K562 (cell line): ENCODE measurements at regions not wholly inside any gene's neighbourhood (a gene's known extent, or its start where the extent isn't known, plus 50 kb on each side); places are given as distances from the start of the nearest gene placed in this dataset.

ENCODE experiments used
- ATAC-seq: fragments of 200-7000 bp; cut with Tn5 transposase; 3 replicates; pipeline ENCODE4 v1.9.1; 2020; ENCODE audit warnings: moderate library complexity
- BruUV-seq: library from RNA; stranded (reverse); fragments of 400-500 nt; replicated peaks from 2 replicates; lab custom pipeline; 2021; lab: Mats Ljungman, UMichigan
- CTCF ChIA-PET: fragments of 300-600 bp; formaldehyde crosslinking; extraction: SDS; loops from one replicate; lab custom pipeline; 2021; ENCODE audit warnings: low intra/inter-chr PET ratio; lab: Yijun Ruan, JAX
- POLR2A ChIA-PET: fragments of 300-600, 350-650 bp; sonication (Branson Sonifier 250); formaldehyde crosslinking; extraction: SDS; loops from one replicate; lab custom pipeline; 2021; ENCODE audit warnings: antibody characterized with exemption, inconsistent platforms; lab: Yijun Ruan, JAX
- DNase-seq, 4 experiments: peaks; one replicate each; pipeline versions ENCODE4 v3.0.0 to v3.0.0-alpha.2; 2011 to 2018; ENCODE audit warnings: low spot score in 3 of 4, mixed read lengths in 3 of 4; ENCODE audit errors: extremely low read depth in 1 of 4
- FAIRE-seq: peaks from 2 replicates; lab custom pipeline; 2011; peaks lifted over from hg19 to GRCh38; lab: Jason Lieb, UNC
- H2AFZ ChIP-seq: 2 replicates; pipeline ENCODE4 v1.6.0; 2011; ENCODE audit warnings: low read depth, low read length, control low read depth, inconsistent platforms
- H3K27ac ChIP-seq: fragments of 200-600 bp; 3 replicates; pipeline ENCODE4 v1.8.0; 2011; ENCODE audit warnings: low read depth, mild to moderate bottlenecking, control low read depth, inconsistent platforms, low read length, moderate library complexity, mixed read lengths; ENCODE audit errors: extremely low read depth
- H3K27me3 ChIP-seq, 2 experiments: fragments of 300-600 bp in 1 of 2; 2 replicates in 1 of 2; 3 replicates in 1 of 2; pipeline versions ENCODE4 v1.6.0 to v1.8.0; 2011; ENCODE audit warnings: inconsistent platforms in 2 of 2, low read length in 2 of 2, mild to moderate bottlenecking in 1 of 2, mixed read lengths in 1 of 2, moderate library complexity in 1 of 2; ENCODE audit not compliant: control insufficient read depth in 2 of 2, insufficient read depth in 2 of 2
- H3K36me3 ChIP-seq: fragments of 300-600 bp; 3 replicates; pipeline ENCODE4 v1.8.0; 2011; ENCODE audit warnings: mild to moderate bottlenecking, low read length, inconsistent platforms; ENCODE audit not compliant: control insufficient read depth, insufficient read depth
- H3K4me1 ChIP-seq, 2 experiments: fragments of 200-600 bp in 1 of 2; replicated peaks in 1 of 2; 2 replicates in 1 of 2; 3 replicates in 1 of 2; pipeline versions ENCODE4 v1.5.1 to v1.8.0; 2011; ENCODE audit warnings: inconsistent platforms in 2 of 2, low read length in 2 of 2, mild to moderate bottlenecking in 1 of 2, mixed read lengths in 1 of 2, moderate library complexity in 1 of 2; ENCODE audit not compliant: control insufficient read depth in 2 of 2, insufficient read depth in 2 of 2
- H3K4me2 ChIP-seq: 2 replicates; pipeline ENCODE4 v1.6.1; 2011; ENCODE audit warnings: low read length, control low read depth, inconsistent platforms, mixed read lengths; ENCODE audit not compliant: insufficient read depth
- H3K4me3 ChIP-seq: fragments of 200-600 bp; sonication (generic), shearing (Covaris generic); 2 replicates; pipeline ENCODE4 v1.5.1; 2016; ENCODE audit warnings: control low read depth, inconsistent platforms
- H3K79me2 ChIP-seq: fragments of 200-600 bp; 3 replicates; pipeline ENCODE4 v1.8.0; 2011; ENCODE audit warnings: low read length, inconsistent platforms; ENCODE audit not compliant: control insufficient read depth, insufficient read depth
- H3K9ac ChIP-seq, 2 experiments: 2 replicates each; pipeline versions ENCODE4 v1.6.0 to v1.6.1; 2011; ENCODE audit warnings: low read depth in 2 of 2, low read length in 2 of 2, control low read depth in 1 of 2, inconsistent platforms in 1 of 2, mild to moderate bottlenecking in 1 of 2, mixed read lengths in 1 of 2; ENCODE audit not compliant: insufficient read depth in 1 of 2
- H3K9me1 ChIP-seq: one replicate; pipeline ENCODE4 v1.6.0; 2011; ENCODE audit warnings: inconsistent platforms, mild to moderate bottlenecking, low read length, moderate library complexity; ENCODE audit not compliant: control insufficient read depth, insufficient read depth
- H3K9me3 ChIP-seq: replicated peaks from 2 replicates; pipeline ENCODE4 v1.5.1; 2011; ENCODE audit warnings: low read depth, low read length, inconsistent platforms; ENCODE audit not compliant: control insufficient read depth, insufficient read depth
- H4K20me1 ChIP-seq: replicated peaks from 2 replicates; pipeline ENCODE4 v1.6.1; 2011; ENCODE audit warnings: low read length, inconsistent platforms, mixed read lengths; ENCODE audit not compliant: control insufficient read depth, insufficient read depth
- HLTF ChIP-seq: fragments of 450-650 bp; IDR thresholded peaks from 2 replicates; pipeline ENCODE4 v1.6.1; 2016
- JUND ChIP-seq, 2 experiments: IDR thresholded peaks; 2 replicates in 1 of 2; 3 replicates in 1 of 2; pipeline ENCODE4 v1.6.1; 2011; ENCODE audit warnings: borderline replicate concordance in 2 of 2, low read depth in 2 of 2, low read length in 2 of 2, improper control_type of control experiment in 1 of 2, missing biosample characterization in 1 of 2, missing genetic modification characterization in 1 of 2, missing genetic modification reagents in 1 of 2
- KDM1A ChIP-seq, 2 experiments: fragments of 450-650 bp; IDR thresholded peaks; 2 replicates each; pipeline ENCODE4 v1.6.1; 2016; ENCODE audit warnings: mild to moderate bottlenecking in 2 of 2
- MYNN ChIP-seq, 2 experiments: sonication (generic); formaldehyde crosslinking in 1 of 2; IDR thresholded peaks; 2 replicates each; pipeline versions ENCODE4 v1.5.0 to v1.6.1; 2016 to 2020; ENCODE audit warnings: antibody characterized with exemption in 1 of 2, missing genetic modification reagents in 1 of 2
- NCOA2 ChIP-seq, 2 experiments: fragments of 450-650 bp; IDR thresholded peaks; 2 replicates each; pipeline ENCODE4 v1.6.1; 2018; ENCODE audit warnings: mild to moderate bottlenecking in 2 of 2, moderate library complexity in 1 of 2; ENCODE audit not compliant: partially characterized antibody in 2 of 2
- NCOA6 ChIP-seq: fragments of 450-650 bp; IDR thresholded peaks from 2 replicates; pipeline ENCODE4 v1.6.1; 2017; ENCODE audit warnings: mild to moderate bottlenecking
- TAF9B ChIP-seq: fragments of 450-650 bp; IDR thresholded peaks from 2 replicates; pipeline ENCODE4 v1.6.1; 2018; ENCODE audit warnings: mild to moderate bottlenecking; ENCODE audit not compliant: partially characterized antibody
- ZBTB1 ChIP-seq: sonication (generic); formaldehyde crosslinking; IDR thresholded peaks from 2 replicates; pipeline ENCODE4 v1.8.1; 2023; ENCODE audit warnings: missing genetic modification reagents, low read depth, mild to moderate bottlenecking, borderline replicate concordance
- ZKSCAN1 ChIP-seq: fragments of 150-350 bp; IDR thresholded peaks from 2 replicates; pipeline ENCODE4 v1.6.1; 2016; ENCODE audit warnings: low read depth, low read length
- ZNF347 ChIP-seq: fragments of 450-650 bp; formaldehyde crosslinking; IDR thresholded peaks from 2 replicates; pipeline ENCODE4 v1.4.0; 2020; ENCODE audit warnings: low read depth, mild to moderate bottlenecking, moderate library complexity
- WGBS: fragments of 100-300 bp; shearing (Covaris generic); methylation state at CpG from one replicate; pipeline ENCODE4 v1.1.6; 2016; ENCODE audit warnings: low coverage, mixed read lengths; ENCODE audit not compliant: insufficient coverage; ENCODE audit errors: missing lambda C conversion rate; 5-methylcytosine and 5-hydroxymethylcytosine counted together
- in situ Hi-C: fragments of 300-500 bp; cut with MboI; formaldehyde crosslinking; loops from 4 replicates; pipeline ENCODE4 v1.15.0; 2018; ENCODE audit warnings: inconsistent platforms, mixed read lengths
- intact Hi-C: fragments of 100-400 bp; cut with micrococcal nuclease; formaldehyde crosslinking; loops from 2 replicates; pipeline ENCODE4 v1.14.2; 2022

DNA sequence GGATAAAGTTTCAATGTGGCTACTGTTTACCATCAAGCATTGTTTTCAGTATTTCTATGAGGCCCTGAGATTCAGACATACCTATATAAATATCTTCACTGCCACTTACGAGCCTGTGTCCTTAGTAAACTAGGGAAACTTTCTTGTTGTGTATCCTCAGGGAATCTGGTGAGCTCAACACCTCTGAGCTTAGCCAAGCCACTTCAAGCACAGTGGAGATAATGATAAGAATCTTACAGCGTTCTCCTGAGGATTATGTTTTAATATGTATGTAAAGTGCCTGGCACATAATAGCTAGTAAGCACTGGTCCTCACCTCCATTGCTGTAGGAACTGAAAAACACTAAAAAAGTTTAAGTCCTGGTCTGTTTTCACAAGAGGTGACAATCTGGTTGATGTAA lies 268.3 kb downstream of the SKIDA1 start:
- intact Hi-C loops (no loop called here), in situ Hi-C loops (no loop called here)
- WGBS: 23% methylated on average over 2 of the region's 2 CpGs
- H3K9me1 ChIP-seq: no peaks in the 10 kb centered on the region
- ChIA-PET POLR2A (interaction anchor here (0.5 to 1.9 kb wide), 3 partner anchors 9 to 264 kb away, joined by 3 to 7 read pairs (median 3); no protein-coding TSS in a partner anchor), CTCF (no interaction called here)
- H3K9ac ChIP-seq: no peak overlapping the region
- H3K4me2 ChIP-seq: no peak overlapping the region
- FAIRE-seq (no peak), DNase-seq (no peak), ATAC-seq (no peak)
- no TSS peak for BruUV-seq
- no peak for TF ChIP-seq HLTF
- TF ChIP-seq NCOA6: no peak
- TF ChIP-seq KDM1A (IDR thresholded peaks at IDR 0.05): no peak
- no peak for TF ChIP-seq TAF9B
- no peak for TF ChIP-seq MYNN (IDR thresholded peaks at IDR 0.05)
- no peak for TF ChIP-seq MYNN (CRISPR knock-in tag; IDR thresholded peaks at IDR 0.05)
- TF ChIP-seq ZKSCAN1: no peak
- TF ChIP-seq JUND (IDR thresholded peaks at IDR 0.05; ENCODE audit: borderline replicate concordance, low read depth, low read length): no peak
- no peak for TF ChIP-seq JUND (tag; IDR thresholded peaks at IDR 0.05; ENCODE audit: borderline replicate concordance, low read depth, low read length)
- TF ChIP-seq ZNF347: no peak
- TF ChIP-seq NCOA2 (IDR thresholded peaks at IDR 0.05; ENCODE audit: partially characterized antibody in 2 of 2): no peak
- TF ChIP-seq ZBTB1 (CRISPR knock-in tag): no peak
- 0 out of 5 replicates have a peak, but pooled peaks cover 0 to 2% of the 10 kb centered on the region in 2 experiments for H3K4me1 ChIP-seq
- no peak overlapping the region for H2AFZ ChIP-seq
- no peaks in the 10 kb centered on the region for H3K79me2 ChIP-seq
- H4K20me1 ChIP-seq: no peaks in the 10 kb centered on the region
- H3K9me3 ChIP-seq: no peaks in the 10 kb centered on the region
- peaks cover 0 to 11% of the 10 kb centered on the region in 2 experiments; a peak in 4 of 5 replicates for H3K27me3 ChIP-seq
- no peak overlapping the region for H3K27ac ChIP-seq
- no peaks in the 10 kb centered on the region for H3K36me3 ChIP-seq
- H3K4me3 ChIP-seq: no peak overlapping the region
